SK-N-SH (cell line): ENCODE measurements at regions not wholly inside any gene's neighbourhood (a gene's known extent, or its start where the extent isn't known, plus 50 kb on each side); places are given as distances from the start of the nearest gene placed in this dataset.

Experiments used
- CTCF ChIA-PET: fragments of 300-600, 350-600 bp; formaldehyde crosslinking; extraction: SDS; loops from one replicate; lab custom pipeline; 2021; lab: Yijun Ruan, JAX
- POLR2A ChIA-PET: fragments of 350-600 bp; sonication (Branson Sonifier 250); formaldehyde crosslinking; extraction: SDS; loops from one replicate; lab custom pipeline; 2020; ENCODE audit warnings: antibody characterized with exemption, inconsistent platforms; lab: Yijun Ruan, JAX
- DNase-seq: peaks from one replicate; pipeline ENCODE4 v3.0.0; 2012
- H2AFZ ChIP-seq: fragments of 200-600 bp; sonication (generic); 2 replicates; pipeline ENCODE4 v1.8.1; 2016; ENCODE audit warnings: antibody characterized with exemption, mild to moderate bottlenecking, low read depth
- H3F3A ChIP-seq: fragments of 200-600 bp; sonication (generic); replicated peaks from 2 replicates; pipeline ENCODE3; 2016; ENCODE audit warnings: antibody characterized with exemption, mild to moderate bottlenecking; ENCODE audit not compliant: insufficient read depth
- H3K27ac ChIP-seq, 2 experiments: fragments of 200-500 bp in 1 of 2; fragments of 200-600 bp in 1 of 2; sonication (Bioruptor generic) in 1 of 2; sonication (generic), shearing (Covaris generic) in 1 of 2; 2 replicates each; pipeline versions ENCODE4 v1.5.1 to v1.6.1; 2014 to 2016; ENCODE audit warnings: low read depth in 2 of 2, inconsistent platforms in 1 of 2, low read length in 1 of 2, mild to moderate bottlenecking in 1 of 2, mixed read lengths in 1 of 2
- H3K27me3 ChIP-seq: fragments of 200-600 bp; sonication (generic), shearing (Covaris generic); 2 replicates; pipeline ENCODE4 v1.6.1; 2016; ENCODE audit warnings: mixed run types; ENCODE audit not compliant: insufficient read depth
- H3K36me3 ChIP-seq, 2 experiments: fragments of 200-500 bp in 1 of 2; fragments of 200-600 bp in 1 of 2; sonication (Bioruptor generic) in 1 of 2; sonication (generic) in 1 of 2; replicated peaks in 1 of 2; 2 replicates each; pipeline versions ENCODE3 to v1.5.1; 2014 to 2016; ENCODE audit warnings: low read length in 1 of 2, mild to moderate bottlenecking in 1 of 2; ENCODE audit not compliant: insufficient read depth in 2 of 2, control insufficient read depth in 1 of 2
- H3K4me1 ChIP-seq, 2 experiments: fragments of 200-500 bp in 1 of 2; fragments of 200-600 bp in 1 of 2; sonication (Bioruptor generic) in 1 of 2; sonication (generic), shearing (Covaris generic) in 1 of 2; 2 replicates each; pipeline versions ENCODE4 v1.5.1 to v1.6.1; 2014 to 2016; ENCODE audit warnings: low read depth in 1 of 2, low read length in 1 of 2, mixed run types in 1 of 2; ENCODE audit not compliant: insufficient read depth in 2 of 2, control insufficient read depth in 1 of 2
- H3K4me2 ChIP-seq: fragments of 200-600 bp; sonication (generic), shearing (Covaris generic); 2 replicates; pipeline ENCODE4 v1.6.1; 2017; ENCODE audit warnings: mixed run types
- H3K4me3 ChIP-seq, 2 experiments: fragments of 200-500 bp in 1 of 2; fragments of 200-600 bp in 1 of 2; sonication (Bioruptor generic) in 1 of 2; sonication (generic), shearing (Covaris generic) in 1 of 2; 2 replicates each; pipeline versions ENCODE4 v1.5.1 to v1.8.1; 2014 to 2016; ENCODE audit warnings: low read depth in 2 of 2, inconsistent platforms in 1 of 2, low read length in 1 of 2, mild to moderate bottlenecking in 1 of 2, mixed read lengths in 1 of 2, moderate library complexity in 1 of 2
- H3K79me2 ChIP-seq: fragments of 200-600 bp; sonication (generic); 2 replicates; pipeline ENCODE4 v1.8.1; 2017; ENCODE audit warnings: mild to moderate bottlenecking; ENCODE audit not compliant: insufficient read depth
- H3K9ac ChIP-seq: fragments of 200-600 bp; sonication (generic); 2 replicates; pipeline ENCODE4 v1.6.1; 2017; ENCODE audit warnings: mixed run types
- H3K9me2 ChIP-seq: fragments of 200-600 bp; sonication (generic); 2 replicates; pipeline ENCODE4 v1.6.1; 2017; ENCODE audit warnings: mixed run types
- H3K9me3 ChIP-seq: fragments of 200-600 bp; sonication (generic); 2 replicates; pipeline ENCODE4 v1.6.1; 2017; ENCODE audit warnings: mixed run types, mild to moderate bottlenecking, moderate library complexity
- H4K20me1 ChIP-seq: fragments of 200-600 bp; sonication (generic); 2 replicates; pipeline ENCODE4 v1.6.1; 2017; ENCODE audit warnings: mild to moderate bottlenecking, mixed run types; ENCODE audit not compliant: insufficient read depth
- CHD2 ChIP-seq: fragments of 150-350 bp; IDR thresholded peaks from 2 replicates; pipeline ENCODE4 v1.6.1; 2018; ENCODE audit warnings: low read length; ENCODE audit not compliant: partially characterized antibody
- ELF1 ChIP-seq: IDR thresholded peaks from 2 replicates; pipeline ENCODE4 v1.4.0; 2012
- EZH2phosphoT487 ChIP-seq: fragments of 200-600 bp; sonication (generic); IDR thresholded peaks from 2 replicates; pipeline ENCODE4 v1.6.1; 2017; ENCODE audit warnings: low read depth, mixed run types, mild to moderate bottlenecking, antibody characterized with exemption, moderate library complexity, borderline replicate concordance
- FOXJ3 ChIP-seq: sonication (generic); formaldehyde crosslinking; IDR thresholded peaks from 2 replicates; pipeline ENCODE4 v1.5.1; 2020; ENCODE audit warnings: mild to moderate bottlenecking, missing genetic modification reagents
- FOXM1 ChIP-seq: IDR thresholded peaks from 2 replicates; pipeline ENCODE4 v1.4.0; 2012; ENCODE audit warnings: low read depth, mild to moderate bottlenecking
- JUND ChIP-seq: IDR thresholded peaks from 2 replicates; pipeline ENCODE4 v1.4.0; 2012
- MXI1 ChIP-seq: IDR thresholded peaks from 2 replicates; pipeline ENCODE4 v1.6.1; 2012; ENCODE audit warnings: mild to moderate bottlenecking, low read depth, low read length, improper control_type of control experiment
- NRF1 ChIP-seq: IDR thresholded peaks from 2 replicates; pipeline ENCODE4 v1.6.1; 2012; ENCODE audit warnings: low read depth, mild to moderate bottlenecking, low read length
- RCOR1 ChIP-seq: fragments of 150-350 bp; IDR thresholded peaks from 2 replicates; pipeline ENCODE4 v1.6.1; 2017; ENCODE audit warnings: antibody characterized with exemption, low read length
- RXRA ChIP-seq: IDR thresholded peaks from 2 replicates; pipeline ENCODE4 v1.4.0; 2012; ENCODE audit warnings: low read depth, mild to moderate bottlenecking, borderline replicate concordance
- SIN3A ChIP-seq: IDR thresholded peaks from 2 replicates; pipeline ENCODE4 v1.6.1; 2012; ENCODE audit warnings: low read depth, mild to moderate bottlenecking, low read length, moderate library complexity, borderline replicate concordance
- SMC3 ChIP-seq: IDR thresholded peaks from 2 replicates; pipeline ENCODE4 v1.6.1; 2012; ENCODE audit warnings: low read depth, low read length, improper control_type of control experiment
- TCF12 ChIP-seq: IDR thresholded peaks from 2 replicates; pipeline ENCODE4 v1.4.0; 2012
- TEAD4 ChIP-seq: IDR thresholded peaks from 2 replicates; pipeline ENCODE4 v1.4.0; 2012; ENCODE audit warnings: mild to moderate bottlenecking, borderline replicate concordance; ENCODE audit not compliant: insufficient read depth
- YY1 ChIP-seq: IDR thresholded peaks from 2 replicates; pipeline ENCODE4 v1.4.0; 2012; ENCODE audit warnings: low read depth, mild to moderate bottlenecking
- WGBS: methylation state at CpG from one replicate; pipeline ENCODE4 v1.1.6; 2017; ENCODE audit warnings: low lambda C conversion rate; 5-methylcytosine and 5-hydroxymethylcytosine counted together
- TF ChIP-seq, protein P1 (sequence below): IDR thresholded peaks from 2 replicates; pipeline ENCODE4 v1.6.1; 2012; ENCODE audit warnings: mild to moderate bottlenecking, low read depth, low read length, moderate library complexity
- TF ChIP-seq, protein P2 (sequence below): IDR thresholded peaks from 2 replicates; pipeline ENCODE4 v1.4.0; 2012; ENCODE audit warnings: low read depth
- TF ChIP-seq, protein P3 (sequence below): IDR thresholded peaks from 2 replicates; pipeline ENCODE4 v1.4.0; 2012; ENCODE audit warnings: low read depth, borderline replicate concordance
- TF ChIP-seq, protein P4 (sequence below): IDR thresholded peaks from 2 replicates; pipeline ENCODE4; 2012
- TF ChIP-seq, protein P5 (sequence below): fragments of 150-350 bp; IDR thresholded peaks from 2 replicates; pipeline ENCODE4 v1.6.1; 2017; ENCODE audit warnings: antibody characterized with exemption, low read length, low read depth, borderline replicate concordance

DNA sequence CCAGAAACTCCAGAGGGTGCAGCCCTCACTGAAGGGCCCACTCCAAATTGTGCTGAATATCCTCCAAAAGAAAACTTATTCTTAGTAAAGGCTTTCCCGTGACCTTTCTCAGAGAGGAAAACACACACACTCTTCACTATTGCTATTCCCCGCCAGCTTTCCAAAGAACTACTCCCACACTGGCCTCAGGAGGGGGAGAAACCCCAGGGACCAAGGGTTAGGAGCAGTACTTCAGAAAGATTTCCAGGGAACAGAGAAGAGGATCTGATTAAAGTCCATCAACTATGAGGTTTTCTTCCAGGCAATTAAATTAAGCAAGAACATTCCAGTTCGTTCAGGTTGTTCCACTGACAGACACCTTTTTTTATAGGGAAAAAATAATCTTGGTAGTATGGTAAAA lies 150.2 kb downstream of the TTC32 start:
- no peak for DNase-seq
- no peak overlapping the region for H3K4me2 ChIP-seq
- H3K4me3 ChIP-seq: no peak overlapping the region
- H3K9ac ChIP-seq: no peak overlapping the region
- no peaks in the 10 kb centered on the region for H3K79me2 ChIP-seq
- POLR2A ChIA-PET: no interaction called here
- no peaks in the 10 kb centered on the region for H3K9me3 ChIP-seq
- peaks cover 31% of the 10 kb centered on the region; the same call in 1 of the 2 replicates for H3K27me3 ChIP-seq
- no peaks in the 10 kb centered on the region; a peak in 1 of 4 replicates for H3K4me1 ChIP-seq
- no peaks in the 10 kb centered on the region for H3K36me3 ChIP-seq
- H3K9me2 ChIP-seq: no peaks in the 10 kb centered on the region
- H3K27ac ChIP-seq: no peak overlapping the region
- H4K20me1 ChIP-seq: no peaks in the 10 kb centered on the region
- no peaks in the 10 kb centered on the region for H3F3A ChIP-seq
- TF ChIP-seq YY1 (no peak), MXI1 (no peak), ELF1 (no peak), SIN3A (no peak), SMC3 (no peak), RXRA (no peak), FOXJ3 (CRISPR knock-in tag) (no peak), JUND (no peak), TCF12 (no peak), NRF1 (no peak), EZH2phosphoT487 (no peak), CHD2 (no peak), TEAD4 (no peak), RCOR1 (no peak), FOXM1 (no peak)
- TF ChIP-seq, protein P1, sequence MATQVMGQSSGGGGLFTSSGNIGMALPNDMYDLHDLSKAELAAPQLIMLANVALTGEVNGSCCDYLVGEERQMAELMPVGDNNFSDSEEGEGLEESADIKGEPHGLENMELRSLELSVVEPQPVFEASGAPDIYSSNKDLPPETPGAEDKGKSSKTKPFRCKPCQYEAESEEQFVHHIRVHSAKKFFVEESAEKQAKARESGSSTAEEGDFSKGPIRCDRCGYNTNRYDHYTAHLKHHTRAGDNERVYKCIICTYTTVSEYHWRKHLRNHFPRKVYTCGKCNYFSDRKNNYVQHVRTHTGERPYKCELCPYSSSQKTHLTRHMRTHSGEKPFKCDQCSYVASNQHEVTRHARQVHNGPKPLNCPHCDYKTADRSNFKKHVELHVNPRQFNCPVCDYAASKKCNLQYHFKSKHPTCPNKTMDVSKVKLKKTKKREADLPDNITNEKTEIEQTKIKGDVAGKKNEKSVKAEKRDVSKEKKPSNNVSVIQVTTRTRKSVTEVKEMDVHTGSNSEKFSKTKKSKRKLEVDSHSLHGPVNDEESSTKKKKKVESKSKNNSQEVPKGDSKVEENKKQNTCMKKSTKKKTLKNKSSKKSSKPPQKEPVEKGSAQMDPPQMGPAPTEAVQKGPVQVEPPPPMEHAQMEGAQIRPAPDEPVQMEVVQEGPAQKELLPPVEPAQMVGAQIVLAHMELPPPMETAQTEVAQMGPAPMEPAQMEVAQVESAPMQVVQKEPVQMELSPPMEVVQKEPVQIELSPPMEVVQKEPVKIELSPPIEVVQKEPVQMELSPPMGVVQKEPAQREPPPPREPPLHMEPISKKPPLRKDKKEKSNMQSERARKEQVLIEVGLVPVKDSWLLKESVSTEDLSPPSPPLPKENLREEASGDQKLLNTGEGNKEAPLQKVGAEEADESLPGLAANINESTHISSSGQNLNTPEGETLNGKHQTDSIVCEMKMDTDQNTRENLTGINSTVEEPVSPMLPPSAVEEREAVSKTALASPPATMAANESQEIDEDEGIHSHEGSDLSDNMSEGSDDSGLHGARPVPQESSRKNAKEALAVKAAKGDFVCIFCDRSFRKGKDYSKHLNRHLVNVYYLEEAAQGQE: no peak
- TF ChIP-seq, protein P2, sequence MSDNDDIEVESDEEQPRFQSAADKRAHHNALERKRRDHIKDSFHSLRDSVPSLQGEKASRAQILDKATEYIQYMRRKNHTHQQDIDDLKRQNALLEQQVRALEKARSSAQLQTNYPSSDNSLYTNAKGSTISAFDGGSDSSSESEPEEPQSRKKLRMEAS: no peak
- TF ChIP-seq, protein P3, sequence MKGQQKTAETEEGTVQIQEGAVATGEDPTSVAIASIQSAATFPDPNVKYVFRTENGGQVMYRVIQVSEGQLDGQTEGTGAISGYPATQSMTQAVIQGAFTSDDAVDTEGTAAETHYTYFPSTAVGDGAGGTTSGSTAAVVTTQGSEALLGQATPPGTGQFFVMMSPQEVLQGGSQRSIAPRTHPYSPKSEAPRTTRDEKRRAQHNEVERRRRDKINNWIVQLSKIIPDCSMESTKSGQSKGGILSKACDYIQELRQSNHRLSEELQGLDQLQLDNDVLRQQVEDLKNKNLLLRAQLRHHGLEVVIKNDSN: no peak
- TF ChIP-seq, protein P4, sequence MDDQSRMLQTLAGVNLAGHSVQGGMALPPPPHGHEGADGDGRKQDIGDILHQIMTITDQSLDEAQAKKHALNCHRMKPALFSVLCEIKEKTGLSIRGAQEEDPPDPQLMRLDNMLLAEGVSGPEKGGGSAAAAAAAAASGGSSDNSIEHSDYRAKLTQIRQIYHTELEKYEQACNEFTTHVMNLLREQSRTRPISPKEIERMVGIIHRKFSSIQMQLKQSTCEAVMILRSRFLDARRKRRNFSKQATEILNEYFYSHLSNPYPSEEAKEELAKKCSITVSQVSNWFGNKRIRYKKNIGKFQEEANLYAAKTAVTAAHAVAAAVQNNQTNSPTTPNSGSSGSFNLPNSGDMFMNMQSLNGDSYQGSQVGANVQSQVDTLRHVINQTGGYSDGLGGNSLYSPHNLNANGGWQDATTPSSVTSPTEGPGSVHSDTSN: no peak
- TF ChIP-seq, protein P5, sequence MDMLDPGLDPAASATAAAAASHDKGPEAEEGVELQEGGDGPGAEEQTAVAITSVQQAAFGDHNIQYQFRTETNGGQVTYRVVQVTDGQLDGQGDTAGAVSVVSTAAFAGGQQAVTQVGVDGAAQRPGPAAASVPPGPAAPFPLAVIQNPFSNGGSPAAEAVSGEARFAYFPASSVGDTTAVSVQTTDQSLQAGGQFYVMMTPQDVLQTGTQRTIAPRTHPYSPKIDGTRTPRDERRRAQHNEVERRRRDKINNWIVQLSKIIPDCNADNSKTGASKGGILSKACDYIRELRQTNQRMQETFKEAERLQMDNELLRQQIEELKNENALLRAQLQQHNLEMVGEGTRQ: no peak
- 54% methylated on average over 3 of the region's 3 CpGs for WGBS
- CTCF ChIA-PET: interaction anchor here (0.9 kb wide), 1 partner anchor 11 kb away, joined by 3 read pairs; no protein-coding TSS in a partner anchor
- no peak overlapping the region for H2AFZ ChIP-seq
